ENCODE measurements at regions not wholly inside any gene's neighbourhood (a gene's known extent, or its start where the extent isn't known, plus 50 kb on each side); places are given as distances from the start of the nearest gene placed in this dataset.

DNA sequence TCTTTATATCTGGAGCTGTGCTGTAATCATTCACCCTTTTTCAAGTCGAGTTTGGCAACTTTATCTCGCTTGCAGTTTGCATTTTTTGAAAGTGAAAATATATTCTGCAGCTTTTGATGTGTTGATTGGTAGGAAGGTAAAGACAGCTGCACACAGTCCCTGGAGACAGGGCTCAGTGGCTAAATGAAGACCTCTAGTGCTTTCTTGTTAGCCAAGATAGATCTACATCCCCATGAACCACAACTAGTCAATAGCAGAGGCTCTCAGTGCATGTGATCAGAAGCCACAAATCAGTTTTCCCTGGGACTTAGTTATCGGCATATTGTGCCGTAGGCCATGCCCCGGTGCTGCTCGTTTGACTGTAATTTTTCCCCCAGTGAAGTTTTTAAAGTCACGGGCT lies 587.7 kb upstream of the PITX2 start:
- H3K4me1 ChIP-seq (ENCODE audit: control insufficient read depth, extremely low read depth, insufficient read depth, low read length), result no peaks in the 10 kb centered on the region
- no peaks in the 10 kb centered on the region for H3K9me3 ChIP-seq (ENCODE audit: control insufficient read depth, low read depth, low read length)
- no peak overlapping the region for H3K27ac ChIP-seq (ENCODE audit: control insufficient read depth, insufficient read depth, low read length)
- DNase-seq (ENCODE audit: low read depth, low spot score) (no peak), FAIRE-seq (no peak)
- dilution Hi-C loops (cut with MboI; ENCODE audit: extremely low pct_ligation_motif_present, low sequenced_read_pairs), result no loop called here
- TF ChIP-seq, protein P1, sequence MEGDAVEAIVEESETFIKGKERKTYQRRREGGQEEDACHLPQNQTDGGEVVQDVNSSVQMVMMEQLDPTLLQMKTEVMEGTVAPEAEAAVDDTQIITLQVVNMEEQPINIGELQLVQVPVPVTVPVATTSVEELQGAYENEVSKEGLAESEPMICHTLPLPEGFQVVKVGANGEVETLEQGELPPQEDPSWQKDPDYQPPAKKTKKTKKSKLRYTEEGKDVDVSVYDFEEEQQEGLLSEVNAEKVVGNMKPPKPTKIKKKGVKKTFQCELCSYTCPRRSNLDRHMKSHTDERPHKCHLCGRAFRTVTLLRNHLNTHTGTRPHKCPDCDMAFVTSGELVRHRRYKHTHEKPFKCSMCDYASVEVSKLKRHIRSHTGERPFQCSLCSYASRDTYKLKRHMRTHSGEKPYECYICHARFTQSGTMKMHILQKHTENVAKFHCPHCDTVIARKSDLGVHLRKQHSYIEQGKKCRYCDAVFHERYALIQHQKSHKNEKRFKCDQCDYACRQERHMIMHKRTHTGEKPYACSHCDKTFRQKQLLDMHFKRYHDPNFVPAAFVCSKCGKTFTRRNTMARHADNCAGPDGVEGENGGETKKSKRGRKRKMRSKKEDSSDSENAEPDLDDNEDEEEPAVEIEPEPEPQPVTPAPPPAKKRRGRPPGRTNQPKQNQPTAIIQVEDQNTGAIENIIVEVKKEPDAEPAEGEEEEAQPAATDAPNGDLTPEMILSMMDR (optimal IDR thresholded peaks at IDR 0.05 in 1 of 3, IDR thresholded peaks at IDR 0.05 in 1 of 3, conservative IDR thresholded peaks at IDR 0.05 in 1 of 3; ENCODE audit: extremely low read depth in 1 of 3, insufficient read depth in 2 of 3, low read length in 3 of 3), result no peak
- no peak for TF ChIP-seq EZH2 (IDR thresholded peaks at IDR 0.05; ENCODE audit: low read length)
- H3K9ac ChIP-seq (ENCODE audit: control insufficient read depth, extremely low read depth, insufficient read depth, low read length), result no peak overlapping the region
- H2AFZ ChIP-seq (ENCODE audit: control insufficient read depth, low read length), result no peak overlapping the region
- H3K4me2 ChIP-seq (ENCODE audit: control insufficient read depth, extremely low read depth, insufficient read depth, low read depth, low read length), result no peak overlapping the region
- H3K4me3 ChIP-seq (ENCODE audit: control insufficient read depth in 2 of 3, extremely low read depth in 1 of 3, insufficient read depth in 2 of 3, low read depth in 1 of 3, low read length in 3 of 3), result no peak overlapping the region
- no peaks in the 10 kb centered on the region for H3K79me2 ChIP-seq (ENCODE audit: control insufficient read depth, insufficient read depth, low read length)
- H3K9me1 ChIP-seq (ENCODE audit: control insufficient read depth, extremely low read depth, insufficient read depth, low read length), result no peaks in the 10 kb centered on the region
- no peaks in the 10 kb centered on the region for H4K20me1 ChIP-seq (ENCODE audit: control insufficient read depth, extremely low read depth, insufficient read depth, low read length)
- H3K36me3 ChIP-seq (ENCODE audit: control insufficient read depth in 2 of 2, extremely low read depth in 1 of 2, insufficient read depth in 2 of 2, low read length in 2 of 2), result no peaks in the 10 kb centered on the region
- H3K27me3 ChIP-seq (ENCODE audit: control insufficient read depth, extremely low read depth, insufficient read depth, low read length), result no peaks in the 10 kb centered on the region

DNA sequence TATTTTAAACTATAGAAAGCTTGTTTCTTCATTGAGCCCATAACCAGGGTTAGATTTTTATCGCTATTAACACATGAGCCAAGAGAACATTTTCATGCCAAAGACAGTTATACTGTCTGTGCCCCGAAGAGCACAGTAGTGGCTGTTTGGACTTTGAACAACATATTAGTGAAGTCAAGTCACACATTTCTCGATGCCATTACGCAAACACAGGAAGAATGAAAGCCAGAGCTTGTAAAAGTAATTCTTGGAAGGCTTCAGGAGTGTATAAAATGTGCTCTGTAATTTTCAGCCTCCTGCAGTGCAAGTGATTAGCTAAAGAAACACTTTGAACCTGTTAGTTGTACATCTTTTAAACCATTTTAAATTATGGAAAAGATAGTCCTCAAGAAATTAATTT lies 590.7 kb upstream of the PITX2 start:
- DNase-seq (ENCODE audit: low read depth, low spot score), result no peak
- Histone ChIP-seq H3K27ac (ENCODE audit: control insufficient read depth, insufficient read depth, low read length) (no peak overlapping the region), H3K4me1 (ENCODE audit: control insufficient read depth, extremely low read depth, insufficient read depth, low read length) (no peaks in the 10 kb centered on the region), H3K36me3 (ENCODE audit: control insufficient read depth in 2 of 2, extremely low read depth in 1 of 2, insufficient read depth in 2 of 2, low read length in 2 of 2) (no peaks in the 10 kb centered on the region), H3K4me3 (ENCODE audit: control insufficient read depth in 2 of 3, extremely low read depth in 1 of 3, insufficient read depth in 2 of 3, low read depth in 1 of 3, low read length in 3 of 3) (no peak overlapping the region), H3K79me2 (ENCODE audit: control insufficient read depth, insufficient read depth, low read length) (no peaks in the 10 kb centered on the region), H3K27me3 (ENCODE audit: control insufficient read depth, extremely low read depth, insufficient read depth, low read length) (no peaks in the 10 kb centered on the region), H4K20me1 (ENCODE audit: control insufficient read depth, extremely low read depth, insufficient read depth, low read length) (no peaks in the 10 kb centered on the region), H3K9me1 (ENCODE audit: control insufficient read depth, extremely low read depth, insufficient read depth, low read length) (no peaks in the 10 kb centered on the region), H3K4me2 (ENCODE audit: control insufficient read depth, extremely low read depth, insufficient read depth, low read depth, low read length) (no peak overlapping the region), H3K9ac (ENCODE audit: control insufficient read depth, extremely low read depth, insufficient read depth, low read length) (no peak overlapping the region), H3K9me3 (ENCODE audit: control insufficient read depth, low read depth, low read length) (no peaks in the 10 kb centered on the region), H2AFZ (ENCODE audit: control insufficient read depth, low read length) (no peak overlapping the region)
- TF ChIP-seq, protein P1 (optimal IDR thresholded peaks at IDR 0.05 in 1 of 3, IDR thresholded peaks at IDR 0.05 in 1 of 3, conservative IDR thresholded peaks at IDR 0.05 in 1 of 3; ENCODE audit: extremely low read depth in 1 of 3, insufficient read depth in 2 of 3, low read length in 3 of 3), result no peak
- TF ChIP-seq EZH2 (IDR thresholded peaks at IDR 0.05; ENCODE audit: low read length), result no peak
- FAIRE-seq, result no peak
- dilution Hi-C loops (cut with MboI; ENCODE audit: extremely low pct_ligation_motif_present, low sequenced_read_pairs), result no loop called here

Measured in keratinocyte (primary cell).